Stimulated activated CD4-positive, alpha-beta T cell treated with anti-CD3 and anti-CD28 coated beads, TNF-alpha, amount 100 ng/mL, for 48 hours (primary cell): ENCODE measurements at regions not wholly inside any gene's neighbourhood (a gene's known extent, or its start where the extent isn't known, plus 50 kb on each side); places are given as distances from the start of the nearest gene placed in this dataset.
"Not testable (repeated sequence)": the region's sequence is repeated elsewhere in the genome, so short reads cannot be mapped to it uniquely, and the experiment has no call there.

ENCODE experiments used
- DNase-seq, 3 donors: peaks; one replicate each; pipeline ENCODE4 v3.0.0-alpha.2; 2020; ENCODE audit warnings: low read depth in 3 of 3

GRCh38 chr19:28168557-28168956 is 1044.4 kb downstream of the UQCRFS1 start:
- DNase-seq = no peak

- DNase-seq = no peak
These were observed 1046.9 kb downstream of the UQCRFS1 start for GRCh38 chr19:28166025-28166424.

GRCh38 chr19:28164214-28164613 is 1048.7 kb downstream of the UQCRFS1 start:
- DNase-seq = no peak

GRCh38 chr19:28159065-28159464 is 1053.9 kb downstream of the UQCRFS1 start:
- no peak for DNase-seq

- DNase-seq = no peak
These were observed 1057.7 kb downstream of the UQCRFS1 start for GRCh38 chr19:28155265-28155664.

GRCh38 chr19:28154077-28154476 is 1058.9 kb downstream of the UQCRFS1 start:
- no peak for DNase-seq

- no peak for DNase-seq
These were observed 1059.8 kb downstream of the UQCRFS1 start for GRCh38 chr19:28153123-28153522.

GRCh38 chr19:28152195-28152594 is 1060.8 kb downstream of the UQCRFS1 start:
- DNase-seq = no peak

- DNase-seq = no peak
These were observed 1062.8 kb downstream of the UQCRFS1 start for GRCh38 chr19:28150129-28150528.

- no peak for DNase-seq
These were observed 1064.4 kb downstream of the UQCRFS1 start for GRCh38 chr19:28148554-28148953.

GRCh38 chr19:28142258-28142657 is 1070.7 kb downstream of the UQCRFS1 start:
- no peak for DNase-seq

- DNase-seq = no peak
These were observed 1072.8 kb downstream of the UQCRFS1 start for GRCh38 chr19:28140201-28140600.

- no peak for DNase-seq
These were observed 1075.2 kb downstream of the UQCRFS1 start for GRCh38 chr19:28137772-28138171.

- no peak for DNase-seq
These were observed 1076.2 kb downstream of the UQCRFS1 start for GRCh38 chr19:28136796-28137195.

GRCh38 chr19:28135825-28136224 is 1077.1 kb downstream of the UQCRFS1 start:
- no peak for DNase-seq

GRCh38 chr19:28134311-28134710 is 1078.6 kb downstream of the UQCRFS1 start:
- DNase-seq = no peak

- not testable (repeated sequence) for DNase-seq
These were observed 1082.1 kb downstream of the UQCRFS1 start for GRCh38 chr19:28130881-28131280.

- DNase-seq = no peak
These were observed 1082.9 kb downstream of the UQCRFS1 start for GRCh38 chr19:28130066-28130511.

GRCh38 chr19:28128341-28128740 is 1084.6 kb downstream of the UQCRFS1 start:
- no peak for DNase-seq

- DNase-seq = no peak
These were observed 1086.6 kb downstream of the UQCRFS1 start for GRCh38 chr19:28126135-28126898.

- DNase-seq = no peak
These were observed 1090.2 kb downstream of the UQCRFS1 start for GRCh38 chr19:28122734-28123133.

GRCh38 chr19:28118235-28118634 is 1094.7 kb downstream of the UQCRFS1 start:
- no peak for DNase-seq

- no peak for DNase-seq
These were observed 1095.8 kb downstream of the UQCRFS1 start for GRCh38 chr19:28117143-28117542.

- DNase-seq = not testable (repeated sequence)
These were observed 1096.6 kb downstream of the UQCRFS1 start for GRCh38 chr19:28116379-28116778.
